HG03378 (cell line): ENCODE measurements at regions not wholly inside any gene's neighbourhood (a gene's known extent, or its start where the extent isn't known, plus 50 kb on each side); places are given as distances from the start of the nearest gene placed in this dataset.

ENCODE experiments used
- ATAC-seq: cut with Tn5 transposase; IDR thresholded peaks from one replicate; pipeline ENCODE4 v1.9.1; 2021; ENCODE audit warnings: mild to moderate bottlenecking, moderate library complexity; ENCODE audit not compliant: unreplicated experiment

DNA sequence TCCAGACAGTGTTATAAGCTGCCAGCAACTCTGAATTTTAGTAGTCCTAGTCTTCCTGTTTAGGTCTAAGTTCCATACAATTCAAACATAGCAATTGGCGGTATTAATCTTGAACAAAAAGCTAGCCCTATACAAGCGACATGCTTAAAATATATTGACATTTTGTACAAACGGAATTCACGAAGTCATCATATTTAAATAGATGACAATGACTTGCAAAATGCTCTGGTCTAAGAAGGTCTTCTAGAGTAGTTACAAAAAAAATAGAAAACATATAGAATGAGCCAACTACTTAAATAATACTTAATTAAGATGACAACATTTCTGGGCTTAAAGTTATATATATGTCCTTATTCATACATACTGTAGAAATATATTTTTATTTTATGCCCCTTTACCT is 446.6 kb downstream of the ANKRD7 start:
- ATAC-seq, result no peak

DNA sequence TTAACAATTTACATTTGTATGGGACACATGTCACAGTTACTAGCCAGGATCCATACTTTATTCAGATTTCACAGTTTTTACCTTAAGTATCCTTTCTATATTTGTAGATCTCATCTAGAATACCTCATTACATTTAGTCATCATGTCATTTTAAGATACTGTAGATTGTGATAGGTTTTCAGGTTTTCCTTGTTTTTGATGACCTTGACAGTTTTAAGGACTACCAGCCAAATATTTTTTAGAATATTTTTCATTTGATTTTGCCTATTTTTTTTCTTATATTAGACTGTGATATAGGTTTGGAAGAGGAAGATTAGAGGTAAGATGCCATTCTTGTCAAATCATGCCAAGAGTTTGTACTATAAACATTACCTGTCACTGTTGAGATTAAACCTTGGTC is 460.3 kb downstream of the ANKRD7 start:
- no peak for ATAC-seq

DNA sequence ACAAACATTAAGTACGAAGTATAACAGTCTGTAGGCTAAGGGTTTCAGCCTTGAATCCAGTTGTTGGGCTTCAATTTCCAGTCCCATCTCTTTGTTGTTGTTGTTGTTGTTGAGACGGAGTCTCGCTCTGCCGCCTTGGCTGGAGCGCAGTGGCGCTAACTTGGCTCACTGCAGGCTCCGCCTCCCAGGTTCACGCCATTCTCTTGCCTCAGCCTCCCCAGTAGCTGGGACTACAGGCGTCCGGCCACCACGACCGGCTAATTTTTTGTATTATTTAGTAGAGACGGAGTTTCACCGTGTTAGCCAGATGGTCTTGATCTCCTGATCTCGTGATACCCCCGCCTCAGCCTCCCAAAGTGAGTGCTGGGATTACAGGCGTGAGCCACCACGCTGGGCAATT is 464.9 kb downstream of the ANKRD7 start:
- no peak for ATAC-seq

DNA sequence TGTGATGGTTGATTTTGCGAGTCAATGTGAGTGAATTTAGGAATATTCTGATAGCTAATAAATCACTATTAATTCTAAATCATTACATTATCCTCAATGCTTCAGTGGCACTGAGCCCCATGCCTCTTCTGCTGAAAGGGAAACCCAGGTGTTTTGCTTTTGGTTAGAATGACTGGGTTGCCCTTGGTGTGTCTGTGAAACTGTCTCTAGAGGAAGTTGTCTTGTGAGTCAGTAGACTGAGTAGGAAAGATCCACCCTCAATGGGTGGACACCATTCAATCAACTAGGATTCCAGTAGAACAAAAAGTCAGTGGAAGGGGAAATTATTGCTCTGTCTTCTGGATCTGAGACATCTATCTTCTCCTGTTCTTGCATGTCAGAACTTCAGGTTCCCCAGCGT is 472.4 kb downstream of the ANKRD7 start:
- ATAC-seq, result no peak

DNA sequence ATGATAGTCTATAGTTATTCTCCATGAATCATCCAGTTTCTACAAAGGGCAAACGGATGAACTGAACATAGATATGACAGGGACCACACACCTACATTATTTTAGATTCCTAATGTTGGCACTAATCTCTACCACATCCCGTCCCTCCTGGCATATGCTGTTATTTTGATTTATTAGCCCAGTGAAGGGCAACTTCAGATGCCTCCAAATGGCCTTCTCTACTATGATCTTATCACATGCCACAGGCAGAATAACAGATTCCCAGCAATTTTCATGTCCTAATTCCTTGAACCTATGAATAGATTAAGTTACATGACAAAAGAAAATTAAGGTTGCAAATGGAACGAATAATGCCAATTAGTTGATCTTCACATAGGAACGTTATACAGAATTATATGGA is 474.7 kb downstream of the ANKRD7 start:
- ATAC-seq, result no peak

GRCh38 chr7:118708741-118709140 is 484.2 kb downstream of the ANKRD7 start:
- no peak for ATAC-seq

DNA sequence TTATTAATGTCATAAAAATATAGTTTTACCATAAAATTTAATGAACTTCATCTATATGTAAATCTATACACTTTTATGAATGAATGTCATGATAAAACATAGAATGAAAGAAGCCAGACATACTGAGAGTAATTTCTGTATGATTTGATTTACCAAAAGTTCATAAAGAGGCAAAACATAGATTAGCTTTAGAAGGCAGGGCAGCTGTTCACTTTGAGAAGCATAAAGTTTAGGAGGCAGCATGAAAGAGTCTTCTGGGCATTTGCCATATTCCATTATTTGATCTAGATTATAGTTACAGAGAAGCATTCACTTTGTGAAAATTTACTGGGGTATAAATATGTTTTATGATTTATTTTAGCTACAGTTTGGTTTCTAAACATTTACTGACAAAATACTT is 487.2 kb downstream of the ANKRD7 start:
- no peak for ATAC-seq

DNA sequence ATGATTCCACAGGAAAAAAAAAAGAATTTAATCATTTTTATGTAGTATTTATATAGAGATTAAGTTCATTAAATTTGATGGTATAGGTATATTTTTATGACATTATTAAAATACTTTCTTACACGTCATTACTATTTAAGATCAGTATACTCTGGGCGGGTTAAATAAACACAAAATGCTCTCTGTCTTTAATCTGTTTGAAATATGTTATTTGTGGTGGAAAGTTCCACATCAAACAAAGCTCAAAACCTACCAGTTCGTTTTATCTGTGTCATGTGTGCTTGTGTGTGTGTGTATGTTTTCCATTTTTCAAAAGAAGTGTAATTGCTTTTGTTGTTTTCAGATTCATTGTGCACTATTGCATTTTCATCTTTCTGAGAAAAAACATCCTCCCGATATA is 488.5 kb downstream of the ANKRD7 start:
- ATAC-seq, result no peak

DNA sequence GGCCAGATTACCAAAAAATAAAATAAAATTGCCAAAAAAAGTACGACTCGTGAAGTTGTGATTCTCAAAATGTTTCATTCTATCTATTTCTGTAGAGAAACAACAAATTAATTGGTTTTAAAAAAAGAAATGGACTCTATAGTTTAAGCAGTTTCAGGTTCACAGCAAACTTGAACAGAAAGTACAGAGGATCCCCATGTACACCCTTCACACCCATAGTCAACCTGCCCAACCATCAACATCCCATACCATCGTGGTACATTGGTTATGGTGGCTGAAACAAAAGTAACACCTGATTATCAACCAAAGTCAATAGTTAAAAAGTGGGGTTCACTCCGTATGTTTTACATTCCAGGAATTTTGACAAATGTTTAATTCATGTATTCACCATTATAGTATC is 496.1 kb downstream of the ANKRD7 start:
- ATAC-seq, result no peak

GRCh38 chr7:118731854-118732253 is 507.4 kb downstream of the ANKRD7 start:
- no peak for ATAC-seq

- ATAC-seq, result no peak
Measured at GRCh38 chr7:118734541-118734940, 510.0 kb downstream of the ANKRD7 start.

DNA sequence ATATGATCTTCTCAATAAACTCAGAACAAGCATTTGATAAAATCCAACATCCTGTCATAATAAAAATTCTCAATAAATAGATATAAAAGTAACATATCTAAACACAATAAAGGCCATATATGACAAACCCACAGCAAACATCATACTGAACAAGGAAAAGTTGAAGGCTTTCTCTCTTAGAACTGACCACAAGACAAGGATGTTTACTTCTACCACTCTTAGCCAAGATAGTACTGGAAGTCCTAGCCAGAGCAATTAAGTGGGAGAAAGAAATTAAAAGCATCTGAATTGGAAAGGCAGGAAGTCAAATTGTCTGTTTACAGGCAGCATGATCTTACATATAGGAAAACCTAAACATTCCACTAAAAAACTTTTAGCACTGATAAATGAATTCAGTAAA is 510.9 kb downstream of the ANKRD7 start:
- no peak for ATAC-seq

DNA sequence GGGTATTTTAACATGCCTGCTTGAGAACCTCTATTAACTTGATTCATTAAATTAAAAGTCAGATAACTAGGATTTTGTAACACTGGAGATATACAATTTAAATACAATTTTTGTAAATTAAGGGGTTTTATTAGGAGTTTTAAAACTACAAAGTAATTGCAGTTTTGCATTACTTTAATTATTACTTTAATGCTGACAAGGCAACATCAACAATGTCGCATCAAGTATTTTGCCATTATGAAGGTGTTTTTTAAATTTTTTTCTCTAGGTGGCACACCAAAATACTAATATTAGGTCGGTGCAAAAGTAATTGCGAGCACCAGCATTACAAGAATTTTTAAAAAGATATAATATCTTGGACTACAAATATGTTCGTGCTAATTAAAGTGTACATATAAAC is 513.4 kb downstream of the ANKRD7 start:
- ATAC-seq, result no peak

DNA sequence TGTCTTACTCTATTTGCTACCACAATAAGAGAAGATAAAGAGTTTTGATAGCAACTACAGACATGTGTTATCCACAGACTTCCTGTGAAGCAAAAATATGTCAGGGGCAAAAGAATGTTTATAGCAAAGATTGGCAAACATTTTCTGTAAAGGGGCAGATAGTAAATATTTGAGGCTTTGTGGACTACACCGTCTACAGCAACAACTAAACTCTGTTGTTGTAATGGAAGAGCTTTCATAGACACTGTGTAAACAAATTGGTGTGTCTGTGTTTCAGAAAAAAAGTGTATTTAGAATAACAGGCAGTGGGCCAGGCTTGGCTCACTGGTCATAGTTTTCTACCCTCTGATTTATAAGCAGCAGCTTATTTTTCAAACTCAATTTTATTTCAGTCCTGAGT is 521.4 kb downstream of the ANKRD7 start:
- ATAC-seq, result no peak

DNA sequence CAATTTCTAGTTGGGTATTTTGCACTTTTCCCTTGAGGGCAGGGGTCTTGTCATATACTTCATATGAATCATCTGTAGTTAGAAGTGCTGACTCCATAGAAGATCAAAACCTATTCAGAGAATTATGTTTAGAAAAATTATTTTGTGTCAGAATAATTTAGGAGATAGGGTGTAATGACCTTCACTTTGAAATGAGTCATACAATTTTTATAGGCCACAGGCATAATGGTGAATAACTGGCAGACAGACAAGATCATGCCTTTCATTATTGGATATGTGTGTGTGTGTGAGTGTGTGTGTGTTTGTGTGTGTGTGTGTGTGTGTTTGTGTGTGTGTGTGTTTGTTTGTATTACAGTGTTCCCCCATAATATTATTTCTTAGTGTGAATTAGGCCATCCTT is 523.0 kb downstream of the ANKRD7 start:
- no peak for ATAC-seq

DNA sequence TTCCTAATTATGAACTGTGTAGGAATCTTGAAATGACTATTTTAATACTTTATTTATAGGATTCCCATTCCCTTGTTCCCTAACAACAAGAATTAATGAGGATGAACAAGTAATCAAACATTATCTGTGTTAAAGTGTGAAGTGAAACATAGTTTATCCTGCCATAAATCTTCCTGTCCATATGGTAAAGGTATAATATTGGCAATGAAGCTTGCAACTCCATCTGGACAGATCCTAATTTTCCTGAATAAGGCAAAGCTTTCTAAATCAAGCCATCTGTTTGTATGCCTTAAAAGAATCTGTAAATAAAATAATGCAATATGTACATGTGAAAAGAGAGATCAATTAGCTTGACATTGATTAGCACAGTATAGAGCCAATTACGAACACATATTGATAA is 529.0 kb downstream of the ANKRD7 start:
- no peak for ATAC-seq

GRCh38 chr7:118754608-118755007 is 530.1 kb downstream of the ANKRD7 start:
- ATAC-seq, result no peak

- no peak for ATAC-seq
Measured at GRCh38 chr7:118755067-118755625, 530.6 kb downstream of the ANKRD7 start.

DNA sequence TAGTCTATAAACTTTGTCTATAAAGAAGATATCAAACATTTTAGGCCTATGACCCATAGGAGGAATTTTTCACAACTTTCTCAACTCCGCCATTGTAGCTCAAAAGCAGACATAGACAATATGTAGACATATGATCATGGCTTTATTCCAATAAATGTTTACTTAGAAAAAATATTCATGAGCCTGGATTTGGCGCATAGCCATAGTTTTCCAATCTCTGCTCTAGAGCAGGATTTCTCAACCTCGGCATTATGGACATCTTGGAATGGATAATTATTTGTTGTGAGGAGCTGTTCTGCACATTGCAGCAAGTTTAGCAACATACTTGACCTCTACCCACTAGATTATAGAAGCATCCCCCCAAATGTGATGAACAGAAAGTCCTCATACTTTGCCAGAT is 532.6 kb downstream of the ANKRD7 start:
- no peak for ATAC-seq

DNA sequence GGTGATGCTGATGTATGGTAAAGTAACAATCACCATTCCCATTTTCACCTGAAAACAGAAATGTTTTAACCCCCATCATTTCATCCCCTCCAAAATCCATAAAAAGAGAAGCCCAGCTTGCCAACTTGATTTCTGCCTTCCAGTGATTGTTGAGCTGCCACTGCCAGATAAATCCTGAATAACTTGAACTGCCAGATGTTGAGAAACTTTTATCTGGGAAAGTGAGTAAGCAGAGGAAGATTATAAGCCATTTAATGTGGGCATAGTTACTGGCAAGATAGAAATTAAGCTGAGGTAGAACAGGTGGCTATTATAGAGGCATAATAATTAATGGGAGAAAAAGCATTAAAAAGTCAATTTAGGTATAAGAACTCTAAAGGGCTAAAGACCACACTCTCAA is 534.1 kb downstream of the ANKRD7 start:
- no peak for ATAC-seq

DNA sequence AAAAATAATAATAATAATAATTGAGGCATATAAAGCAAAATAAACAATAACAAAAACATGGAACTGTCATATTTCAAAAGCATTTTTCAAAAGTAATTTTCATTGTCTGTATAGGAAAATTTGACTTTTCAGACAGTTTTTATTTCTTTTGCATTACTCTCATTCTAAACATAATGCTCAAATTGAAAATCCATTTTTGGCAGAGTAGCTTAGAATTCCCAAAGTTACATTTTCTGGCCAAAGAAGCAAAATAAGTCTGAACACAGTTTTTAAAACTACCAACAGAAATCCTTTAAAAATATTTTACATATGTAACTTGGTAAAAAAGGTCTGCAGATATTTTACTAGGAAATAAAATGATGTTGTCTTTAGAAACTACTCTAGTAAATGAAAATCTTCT is 535.4 kb downstream of the ANKRD7 start:
- no peak for ATAC-seq

- ATAC-seq, result no peak
Measured at GRCh38 chr7:118762451-118762850, 537.9 kb downstream of the ANKRD7 start.

- ATAC-seq, result no peak
Measured at GRCh38 chr7:118764221-118764620, 539.7 kb downstream of the ANKRD7 start.

GRCh38 chr7:118771672-118772071 is 547.2 kb downstream of the ANKRD7 start:
- ATAC-seq, result no peak
